ENCODE measurements at regions not wholly inside any gene's neighbourhood (a gene's known extent, or its start where the extent isn't known, plus 50 kb on each side); places are given as distances from the start of the nearest gene placed in this dataset.

DNA sequence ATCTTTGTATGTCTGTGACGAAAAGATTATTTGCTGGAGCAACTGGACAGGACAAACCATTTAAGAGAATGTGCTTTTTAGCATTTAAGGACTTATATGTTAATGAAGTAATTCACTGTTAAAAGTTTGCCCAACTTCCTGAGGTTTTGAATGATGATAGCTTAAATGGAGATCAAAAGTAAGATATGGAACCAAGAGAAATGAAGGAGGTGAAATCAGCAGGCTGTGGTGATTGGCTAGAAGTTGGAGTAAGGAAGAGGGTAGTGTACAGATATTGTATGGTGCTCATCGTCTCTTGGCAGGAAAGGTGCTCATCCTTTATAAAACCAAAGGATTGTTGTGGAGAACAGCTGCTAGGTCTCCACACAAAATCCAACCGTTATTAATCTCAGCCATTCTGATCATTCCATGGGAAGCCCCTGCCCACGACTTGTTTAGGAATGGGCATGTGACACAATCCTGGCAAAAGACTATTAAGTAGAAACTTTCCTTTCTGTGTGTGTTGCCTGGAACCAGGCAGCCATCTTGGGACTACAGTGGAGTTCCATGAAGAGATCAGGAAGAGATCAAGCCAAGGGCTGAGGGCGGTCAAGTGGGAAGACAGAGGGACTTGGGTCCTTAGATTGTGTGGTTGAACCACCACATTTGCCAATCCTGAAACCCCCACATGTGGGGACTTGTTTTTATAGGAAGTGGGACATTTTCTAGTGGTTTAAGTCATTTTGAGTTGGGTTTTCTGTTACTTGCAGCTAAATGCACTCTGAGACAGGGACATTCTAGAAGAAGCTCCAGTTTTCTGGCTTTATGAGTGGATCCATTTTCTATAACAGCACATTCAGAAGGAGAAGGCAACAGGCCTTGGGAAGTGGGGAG is 56.8 kb upstream of the CHST11 start:
- H3K9me3 Mint-ChIP-seq: peaks cover 23% of the 10 kb centered on the region
- no peak overlapping the region for H3K4me3 Mint-ChIP-seq
- no peaks in the 10 kb centered on the region for H3K27me3 Mint-ChIP-seq
- peaks cover 11% of the 10 kb centered on the region for H3K4me1 Mint-ChIP-seq
- no peak overlapping the region for H3K27ac Mint-ChIP-seq
- H3K36me3 Mint-ChIP-seq (ENCODE audit: low read depth): peaks cover 7% of the 10 kb centered on the region
- POLR2A ChIA-PET: no interaction called here
- CTCF ChIA-PET: interaction anchor here (0.7 to 1.0 kb wide), 2 partner anchors 18 to 135 kb away, joined by 3 read pairs; no protein-coding TSS in a partner anchor
- no peak for DNase-seq

DNA sequence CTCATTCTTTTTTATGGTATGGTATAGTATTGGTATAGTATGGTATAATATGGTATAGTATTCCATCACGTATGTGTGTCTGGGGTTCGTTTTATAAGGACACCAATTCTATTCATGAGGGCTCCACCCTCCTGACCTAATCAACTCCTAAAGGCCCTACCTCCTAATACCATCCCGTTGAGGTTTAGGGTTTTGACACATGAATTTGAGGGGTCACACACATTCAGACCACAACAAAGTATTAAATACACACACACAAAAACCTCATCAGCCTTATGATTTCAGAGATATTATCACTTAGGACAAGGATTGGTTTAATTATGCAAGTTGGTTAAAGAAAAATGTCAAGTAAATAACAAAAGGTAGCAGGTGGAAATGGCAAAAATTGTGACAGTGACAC is 54.1 kb upstream of the CHST11 start:
- Mint-ChIP-seq H3K27ac (no peak overlapping the region), H3K27me3 (no peaks in the 10 kb centered on the region), H3K9me3 (peaks cover 21% of the 10 kb centered on the region), H3K4me3 (no peak overlapping the region), H3K4me1 (peaks cover 11% of the 10 kb centered on the region), H3K36me3 (ENCODE audit: low read depth) (peaks cover 8% of the 10 kb centered on the region)
- CTCF ChIA-PET: interaction anchor here (0.9 to 1.4 kb wide), 2 partner anchors 21 to 41 kb away, joined by 3 to 6 read pairs; no protein-coding TSS in a partner anchor
- no peak for DNase-seq
- POLR2A ChIA-PET: no interaction called here

DNA sequence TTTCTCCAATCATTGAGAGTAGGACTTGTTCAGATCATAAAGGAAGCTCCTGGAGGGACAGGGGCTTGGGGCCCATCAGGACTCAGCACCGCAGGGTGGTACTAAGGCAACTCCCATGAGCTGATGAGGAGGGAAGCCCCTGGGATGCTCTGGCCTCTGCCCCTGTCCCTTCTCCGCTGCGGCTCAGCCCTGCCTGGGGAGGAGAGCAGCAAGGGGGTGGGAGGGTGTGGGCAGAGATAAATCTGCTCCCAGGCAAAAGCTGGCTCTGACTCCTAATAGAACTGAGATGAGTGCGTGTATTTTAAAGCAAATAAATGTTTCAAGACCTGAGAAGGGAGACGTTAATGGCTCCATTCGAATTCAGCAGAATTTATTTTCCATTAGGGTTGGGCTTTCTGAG is 52.0 kb upstream of the CHST11 start:
- Mint-ChIP-seq H3K27me3 (no peaks in the 10 kb centered on the region), H3K27ac (no peak overlapping the region), H3K4me1 (peaks cover 8% of the 10 kb centered on the region), H3K9me3 (peaks cover 19% of the 10 kb centered on the region), H3K36me3 (ENCODE audit: low read depth) (peaks cover 8% of the 10 kb centered on the region), H3K4me3 (no peak overlapping the region)
- DNase-seq: no peak
- CTCF ChIA-PET: interaction anchor here (0.6 kb wide), 1 partner anchor 98 kb away, joined by 3 read pairs; no protein-coding TSS in a partner anchor
- POLR2A ChIA-PET: no interaction called here

DNA sequence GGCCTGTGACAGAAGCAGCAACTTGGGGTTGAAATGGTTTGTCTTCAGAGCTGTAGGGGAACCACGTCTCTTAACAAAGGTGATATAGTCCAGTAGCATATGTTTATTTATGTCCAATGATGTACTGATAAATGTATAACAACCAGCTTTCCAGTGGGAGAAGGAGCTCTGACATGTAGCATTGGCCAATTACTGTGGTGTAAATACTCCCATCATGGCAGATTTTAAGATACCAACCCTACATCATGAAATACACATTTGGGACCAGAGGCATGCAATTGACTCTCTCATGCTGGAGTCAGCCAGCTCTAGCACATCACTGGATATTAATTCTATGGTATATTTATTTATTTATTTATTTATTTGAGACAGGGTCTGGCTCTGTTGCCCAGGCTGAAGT is 50.6 kb upstream of the CHST11 start:
- peaks cover 14% of the 10 kb centered on the region for H3K9me3 Mint-ChIP-seq
- H3K4me1 Mint-ChIP-seq: no peaks in the 10 kb centered on the region
- no peak overlapping the region for H3K4me3 Mint-ChIP-seq
- ChIA-PET CTCF (interaction anchor here (1.2 kb wide), 1 partner anchor 24 kb away, joined by 3 read pairs; no protein-coding TSS in a partner anchor), POLR2A (no interaction called here)
- H3K27me3 Mint-ChIP-seq: no peaks in the 10 kb centered on the region
- no peak overlapping the region for H3K27ac Mint-ChIP-seq
- no peak for DNase-seq
- peaks cover 3% of the 10 kb centered on the region for H3K36me3 Mint-ChIP-seq (ENCODE audit: low read depth)
